ENCODE measurements at regions not wholly inside any gene's neighbourhood (a gene's known extent, or its start where the extent isn't known, plus 50 kb on each side); places are given as distances from the start of the nearest gene placed in this dataset.
A peak's percentile ranks its signal among the peaks of the same experiment; 100 is the strongest.

DNA sequence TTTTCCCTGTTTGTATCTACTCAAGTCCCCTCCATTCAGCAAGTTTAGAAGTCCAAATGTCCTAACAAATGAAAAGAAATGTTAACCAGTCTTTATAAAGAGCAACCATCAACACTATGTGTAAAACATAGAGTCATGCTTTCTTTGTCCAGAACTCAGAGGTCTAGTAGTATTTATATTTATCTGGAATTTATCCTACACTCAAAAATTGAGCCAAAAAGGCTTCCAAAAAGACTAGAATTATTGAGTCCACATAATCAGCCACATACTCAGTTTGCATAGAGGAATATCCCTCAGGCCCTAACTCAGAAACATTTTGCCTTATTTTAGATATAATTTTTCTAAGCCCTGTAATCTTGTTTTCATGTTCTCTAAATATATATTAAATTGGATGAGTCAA, 455.0 kb downstream of the COL12A1 start:
- no peak for DNase-seq (ENCODE audit: unreplicated experiment)
- Mint-ChIP-seq H3K27me3 (ENCODE audit: insufficient read depth, unreplicated experiment) (no peaks in the 10 kb centered on the region), H3K4me3 (ENCODE audit: unreplicated experiment) (no peak overlapping the region), H3K36me3 (ENCODE audit: insufficient read depth, unreplicated experiment) (no peaks in the 10 kb centered on the region), H3K27ac (ENCODE audit: low read depth, unreplicated experiment) (peak overlapping the region; percentile 90), H3K4me1 (ENCODE audit: insufficient read depth, unreplicated experiment) (peaks cover 47% of the 10 kb centered on the region), H3K9me3 (ENCODE audit: unreplicated experiment) (no peaks in the 10 kb centered on the region)
- BruUV-seq (replicated peaks): no TSS peak
- CTCF ChIA-PET: interaction anchor here (0.6 kb wide), 1 partner anchor 164 kb away, joined by 3 read pairs; no protein-coding TSS in a partner anchor
- TF ChIP-seq, protein P1, sequence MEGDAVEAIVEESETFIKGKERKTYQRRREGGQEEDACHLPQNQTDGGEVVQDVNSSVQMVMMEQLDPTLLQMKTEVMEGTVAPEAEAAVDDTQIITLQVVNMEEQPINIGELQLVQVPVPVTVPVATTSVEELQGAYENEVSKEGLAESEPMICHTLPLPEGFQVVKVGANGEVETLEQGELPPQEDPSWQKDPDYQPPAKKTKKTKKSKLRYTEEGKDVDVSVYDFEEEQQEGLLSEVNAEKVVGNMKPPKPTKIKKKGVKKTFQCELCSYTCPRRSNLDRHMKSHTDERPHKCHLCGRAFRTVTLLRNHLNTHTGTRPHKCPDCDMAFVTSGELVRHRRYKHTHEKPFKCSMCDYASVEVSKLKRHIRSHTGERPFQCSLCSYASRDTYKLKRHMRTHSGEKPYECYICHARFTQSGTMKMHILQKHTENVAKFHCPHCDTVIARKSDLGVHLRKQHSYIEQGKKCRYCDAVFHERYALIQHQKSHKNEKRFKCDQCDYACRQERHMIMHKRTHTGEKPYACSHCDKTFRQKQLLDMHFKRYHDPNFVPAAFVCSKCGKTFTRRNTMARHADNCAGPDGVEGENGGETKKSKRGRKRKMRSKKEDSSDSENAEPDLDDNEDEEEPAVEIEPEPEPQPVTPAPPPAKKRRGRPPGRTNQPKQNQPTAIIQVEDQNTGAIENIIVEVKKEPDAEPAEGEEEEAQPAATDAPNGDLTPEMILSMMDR (IDR thresholded peaks at IDR 0.05; ENCODE audit: unreplicated experiment): no peak
- POLR2A ChIA-PET: interaction anchor here (0.6 to 1.5 kb wide), 3 partner anchors 143 to 239 kb away, joined by 3 to 12 read pairs (median 4); no protein-coding TSS in a partner anchor
- intact Hi-C loops (cut with micrococcal nuclease): no loop called here

GRCh38 chr6:74749211-74750147, 456.4 kb downstream of the COL12A1 start:
- Mint-ChIP-seq H3K9me3 (ENCODE audit: unreplicated experiment) (no peaks in the 10 kb centered on the region), H3K4me1 (ENCODE audit: insufficient read depth, unreplicated experiment) (peaks cover 47% of the 10 kb centered on the region), H3K27me3 (ENCODE audit: insufficient read depth, unreplicated experiment) (no peaks in the 10 kb centered on the region), H3K27ac (ENCODE audit: low read depth, unreplicated experiment) (peak overlapping the region; percentile 90), H3K4me3 (ENCODE audit: unreplicated experiment) (peak overlapping the region; percentile 61), H3K36me3 (ENCODE audit: insufficient read depth, unreplicated experiment) (no peaks in the 10 kb centered on the region)
- intact Hi-C loops (cut with micrococcal nuclease): loop anchor here (1.0 kb wide), 2 partner anchors 243 to 455 kb away; no protein-coding TSS in a partner anchor
- peak; percentile 77 for DNase-seq (ENCODE audit: unreplicated experiment)
- ChIA-PET CTCF (interaction anchor here (0.5 to 1.4 kb wide), 2 partner anchors 362 to 459 kb away, joined by 3 to 4 read pairs; no protein-coding TSS in a partner anchor), POLR2A (interaction anchor here (0.6 to 3.2 kb wide), 13 partner anchors 10 to 455 kb away, joined by 3 to 22 read pairs (median 4); partner anchors contain the start of gene COL12A1)
- no TSS peak for BruUV-seq (replicated peaks)
- TF ChIP-seq, protein P1 (IDR thresholded peaks at IDR 0.05; ENCODE audit: unreplicated experiment): no peak

- Mint-ChIP-seq H3K27ac (ENCODE audit: low read depth, unreplicated experiment) (no peak overlapping the region), H3K27me3 (ENCODE audit: insufficient read depth, unreplicated experiment) (no peaks in the 10 kb centered on the region), H3K4me3 (ENCODE audit: unreplicated experiment) (no peak overlapping the region), H3K36me3 (ENCODE audit: insufficient read depth, unreplicated experiment) (no peaks in the 10 kb centered on the region), H3K4me1 (ENCODE audit: insufficient read depth, unreplicated experiment) (peaks cover 47% of the 10 kb centered on the region), H3K9me3 (ENCODE audit: unreplicated experiment) (no peaks in the 10 kb centered on the region)
- no TSS peak for BruUV-seq (replicated peaks)
- CTCF ChIA-PET: no interaction called here
- POLR2A ChIA-PET: no interaction called here
- TF ChIP-seq, protein P1 (IDR thresholded peaks at IDR 0.05; ENCODE audit: unreplicated experiment): no peak
- no peak for DNase-seq (ENCODE audit: unreplicated experiment)
- intact Hi-C loops (cut with micrococcal nuclease): no loop called here
These were observed 460.2 kb downstream of the COL12A1 start for GRCh38 chr6:74745670-74746069.

DNA sequence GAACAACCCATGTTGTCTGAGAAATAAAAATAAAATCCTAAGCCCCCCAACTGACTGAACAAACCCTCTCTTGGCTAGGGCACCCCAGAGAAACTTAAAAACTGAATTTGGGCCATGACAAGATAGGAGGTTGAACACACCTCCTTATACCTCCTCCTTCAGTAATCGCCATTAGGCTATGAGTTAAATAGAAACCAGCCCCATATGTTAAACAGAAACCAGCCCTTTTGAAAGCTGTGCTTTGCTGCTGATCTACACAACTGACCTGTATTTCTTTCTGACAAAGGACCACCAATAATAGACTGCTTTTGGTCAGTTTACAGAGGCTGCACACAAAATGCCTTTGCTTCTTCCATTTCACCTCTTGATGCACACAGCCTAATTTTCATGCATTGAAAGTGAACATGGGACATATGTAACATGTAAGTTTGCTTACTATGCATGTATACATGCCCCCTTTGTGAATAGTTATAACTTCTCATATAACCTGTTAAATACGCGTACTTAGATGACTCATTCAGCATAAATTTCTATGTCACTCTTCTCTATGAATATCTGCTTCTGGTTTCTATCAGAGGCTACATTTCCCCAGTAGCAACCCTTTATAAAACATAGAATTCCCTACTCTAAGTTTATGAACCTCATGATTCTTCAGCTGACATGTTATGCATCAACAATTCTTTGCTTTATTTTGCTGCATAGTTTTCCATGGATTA, 462.9 kb downstream of the COL12A1 start:
- intact Hi-C loops (cut with micrococcal nuclease): no loop called here
- ChIA-PET POLR2A (no interaction called here), CTCF (no interaction called here)
- DNase-seq (ENCODE audit: unreplicated experiment): no peak
- H3K36me3 Mint-ChIP-seq (ENCODE audit: insufficient read depth, unreplicated experiment): no peaks in the 10 kb centered on the region
- BruUV-seq (replicated peaks): no TSS peak
- TF ChIP-seq, protein P1 (IDR thresholded peaks at IDR 0.05; ENCODE audit: unreplicated experiment): no peak
- H3K27ac Mint-ChIP-seq (ENCODE audit: low read depth, unreplicated experiment): no peak overlapping the region
- no peak overlapping the region for H3K4me3 Mint-ChIP-seq (ENCODE audit: unreplicated experiment)
- no peaks in the 10 kb centered on the region for H3K27me3 Mint-ChIP-seq (ENCODE audit: insufficient read depth, unreplicated experiment)
- H3K9me3 Mint-ChIP-seq (ENCODE audit: unreplicated experiment): no peaks in the 10 kb centered on the region
- peaks cover 24% of the 10 kb centered on the region for H3K4me1 Mint-ChIP-seq (ENCODE audit: insufficient read depth, unreplicated experiment)
